HPDE6-E6E7 (cell line): ENCODE measurements at regions not wholly inside any gene's neighbourhood (a gene's known extent, or its start where the extent isn't known, plus 50 kb on each side); places are given as distances from the start of the nearest gene placed in this dataset.
"Not testable (repeated sequence)": the region's sequence is repeated elsewhere in the genome, so short reads cannot be mapped to it uniquely, and the experiment has no call there.

ENCODE experiments used
- DNase-seq: peaks from one replicate; pipeline ENCODE4 v3.0.0; 2011; ENCODE audit warnings: missing footprints; ENCODE audit errors: extremely low spot score

GRCh38 chrX:25143596-25143995 lies 127.8 kb upstream of the ARX start:
- DNase-seq: no peak

GRCh38 chrX:25141684-25142083 lies 125.9 kb upstream of the ARX start:
- DNase-seq: no peak

GRCh38 chrX:25131055-25131454 lies 115.3 kb upstream of the ARX start:
- peak; percentile 13 for DNase-seq

- DNase-seq: no peak
These were observed 114.9 kb upstream of the ARX start for GRCh38 chrX:25130619-25131018.

GRCh38 chrX:25125483-25125882 lies 109.7 kb upstream of the ARX start:
- no peak for DNase-seq

GRCh38 chrX:25124391-25124790 lies 108.6 kb upstream of the ARX start:
- DNase-seq: no peak

- no peak for DNase-seq
These were observed 96.4 kb upstream of the ARX start for GRCh38 chrX:25112156-25112555.

GRCh38 chrX:25108481-25108880 lies 92.7 kb upstream of the ARX start:
- no peak for DNase-seq

GRCh38 chrX:25105221-25105620 lies 89.5 kb upstream of the ARX start:
- no peak for DNase-seq

- DNase-seq: no peak
These were observed 80.8 kb upstream of the ARX start for GRCh38 chrX:25096522-25097045.

- not testable (repeated sequence) for DNase-seq
These were observed 75.4 kb upstream of the ARX start for GRCh38 chrX:25091152-25091551.

- no peak for DNase-seq
These were observed 68.7 kb upstream of the ARX start for GRCh38 chrX:25084446-25084845.

GRCh38 chrX:25083661-25084060 lies 67.9 kb upstream of the ARX start:
- peak; percentile 11 for DNase-seq

GRCh38 chrX:25079020-25079419 lies 63.3 kb upstream of the ARX start:
- DNase-seq: no peak

GRCh38 chrX:25076941-25077500 lies 61.3 kb upstream of the ARX start:
- no peak for DNase-seq

GRCh38 chrX:25072247-25072646 lies 56.5 kb upstream of the ARX start:
- no peak for DNase-seq

- no peak for DNase-seq
These were observed 54.3 kb upstream of the ARX start for GRCh38 chrX:25070038-25070437.

- DNase-seq: no peak
These were observed 53.4 kb upstream of the ARX start for GRCh38 chrX:25069209-25069608.

- DNase-seq: no peak
These were observed 52.6 kb upstream of the ARX start for GRCh38 chrX:25068340-25068739.

- DNase-seq: no peak
These were observed 51.8 kb upstream of the ARX start for GRCh38 chrX:25067271-25068172.

- DNase-seq: no peak
These were observed 50.4 kb upstream of the ARX start for GRCh38 chrX:25066131-25066530.
